Fibroblast of skin of right biceps (primary cell): ENCODE measurements at regions not wholly inside any gene's neighbourhood (a gene's known extent, or its start where the extent isn't known, plus 50 kb on each side); places are given as distances from the start of the nearest gene placed in this dataset.
A peak's percentile ranks its signal among the peaks of the same experiment; 100 is the strongest.

Experiments
- DNase-seq: peaks from one replicate; pipeline ENCODE4 v3.0.0-alpha.2; 2013

GRCh38 chr16:85535352-85536072 is 77.6 kb upstream of the GSE1 start:
- DNase-seq = no peak

GRCh38 chr16:85536073-85536410 is 77.1 kb upstream of the GSE1 start:
- no peak for DNase-seq

GRCh38 chr16:85536411-85537330 is 76.5 kb upstream of the GSE1 start:
- no peak for DNase-seq

- no peak for DNase-seq
These were observed 75.8 kb upstream of the GSE1 start for GRCh38 chr16:85537331-85537788.

DNA sequence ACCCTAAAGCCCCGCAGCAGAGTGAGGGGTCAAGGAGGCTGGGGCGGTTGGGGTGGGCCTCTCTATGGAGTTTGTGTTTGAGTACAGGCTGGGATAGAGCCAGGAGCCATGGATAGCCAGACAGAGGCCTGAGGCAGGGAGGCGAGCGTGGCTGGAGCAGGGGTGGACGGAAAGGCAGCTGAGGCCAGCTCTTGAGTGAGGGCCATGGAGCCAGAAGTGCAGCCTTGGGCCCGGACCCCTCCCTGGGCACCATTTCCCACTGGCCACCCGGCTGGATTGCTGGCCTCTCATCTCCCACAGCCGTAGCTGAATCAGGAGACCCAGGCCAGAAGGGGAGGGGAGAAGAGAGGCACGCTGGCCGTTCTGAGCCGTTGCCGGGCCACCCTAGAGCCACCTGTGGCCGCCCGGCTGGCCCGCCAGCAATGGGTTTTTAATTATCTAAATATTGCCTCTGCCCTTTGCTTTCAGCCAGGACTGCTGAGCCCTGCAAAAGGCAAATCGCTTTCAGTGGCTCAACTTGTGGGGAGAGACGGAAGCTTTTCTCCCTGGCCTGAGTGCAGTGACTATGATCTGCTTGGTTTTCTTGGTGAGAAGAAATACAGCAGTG is 75.2 kb upstream of the GSE1 start:
- DNase-seq = no peak

DNA sequence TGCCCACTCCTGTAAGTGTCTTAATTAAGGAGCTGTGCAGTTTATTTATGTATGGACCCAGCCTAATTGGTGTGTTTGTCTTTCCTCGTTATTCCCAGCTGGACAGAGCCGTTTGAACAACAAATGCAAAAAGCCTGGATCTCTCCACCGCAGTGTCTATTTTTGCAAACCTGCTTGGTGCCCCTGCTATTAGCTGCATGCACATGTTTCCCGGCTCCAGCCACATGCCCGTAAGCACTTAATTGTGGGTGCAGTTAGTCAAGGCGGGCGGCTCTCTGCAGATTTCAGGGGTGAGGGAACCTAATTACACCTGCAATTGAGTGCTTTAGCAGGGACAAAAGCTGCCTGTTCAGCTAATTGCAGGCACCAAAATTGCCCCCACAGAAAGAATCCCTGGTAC is 74.0 kb upstream of the GSE1 start:
- no peak for DNase-seq

DNA sequence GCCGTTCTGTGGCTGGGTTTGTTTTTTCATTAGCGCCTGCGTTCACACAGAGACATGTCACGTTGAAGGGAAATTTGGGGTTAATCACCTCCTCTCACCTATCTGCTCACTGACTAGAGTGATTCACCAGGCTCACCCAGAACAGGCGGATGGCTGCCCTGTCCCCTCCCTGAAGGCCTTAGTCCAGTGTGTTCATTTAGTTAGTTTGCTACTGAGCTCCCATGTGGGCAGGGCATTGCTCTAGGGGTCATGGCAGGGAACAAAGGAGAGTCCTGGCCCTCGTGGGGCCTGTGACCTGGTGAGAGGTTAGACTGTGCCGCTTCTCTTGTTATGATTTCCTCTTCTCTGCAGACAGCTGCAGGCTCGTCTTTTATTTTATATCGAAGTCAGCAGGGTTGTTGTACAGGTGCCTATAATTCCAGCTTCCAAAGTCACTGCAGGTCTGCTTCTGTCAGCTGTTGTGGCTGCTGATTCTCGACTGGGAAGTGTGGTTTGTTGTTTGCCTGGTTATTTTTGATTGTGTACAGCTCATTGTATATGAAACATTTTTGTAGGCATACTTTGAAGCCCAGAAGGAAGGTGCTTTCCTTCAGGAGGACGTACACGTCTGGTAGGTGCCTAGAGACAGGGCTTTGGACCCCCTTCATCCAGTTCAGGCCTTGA is 73.4 kb upstream of the GSE1 start:
- DNase-seq = no peak

DNA sequence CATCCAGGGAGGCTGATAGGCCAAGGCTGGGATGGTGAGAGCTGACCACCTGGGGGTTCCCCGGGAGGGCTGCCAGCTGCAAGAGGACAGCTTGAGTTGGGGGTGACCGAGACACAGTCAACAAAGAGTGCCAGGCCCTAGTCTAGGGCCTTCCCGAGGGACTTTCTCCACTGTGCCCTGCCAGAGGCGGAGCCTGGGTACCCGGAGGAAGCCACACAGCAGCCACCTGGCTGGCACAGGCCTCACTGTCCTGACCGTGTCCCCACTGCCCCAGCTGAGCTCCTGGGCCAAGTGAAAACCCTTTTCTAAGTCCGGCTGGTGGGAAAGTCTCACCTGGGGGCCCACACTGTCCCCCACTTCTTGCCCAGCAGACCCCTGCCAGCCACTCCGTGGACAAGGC is 71.9 kb upstream of the GSE1 start:
- no peak for DNase-seq

GRCh38 chr16:85541619-85541979 is 71.5 kb upstream of the GSE1 start:
- DNase-seq = no peak

DNA sequence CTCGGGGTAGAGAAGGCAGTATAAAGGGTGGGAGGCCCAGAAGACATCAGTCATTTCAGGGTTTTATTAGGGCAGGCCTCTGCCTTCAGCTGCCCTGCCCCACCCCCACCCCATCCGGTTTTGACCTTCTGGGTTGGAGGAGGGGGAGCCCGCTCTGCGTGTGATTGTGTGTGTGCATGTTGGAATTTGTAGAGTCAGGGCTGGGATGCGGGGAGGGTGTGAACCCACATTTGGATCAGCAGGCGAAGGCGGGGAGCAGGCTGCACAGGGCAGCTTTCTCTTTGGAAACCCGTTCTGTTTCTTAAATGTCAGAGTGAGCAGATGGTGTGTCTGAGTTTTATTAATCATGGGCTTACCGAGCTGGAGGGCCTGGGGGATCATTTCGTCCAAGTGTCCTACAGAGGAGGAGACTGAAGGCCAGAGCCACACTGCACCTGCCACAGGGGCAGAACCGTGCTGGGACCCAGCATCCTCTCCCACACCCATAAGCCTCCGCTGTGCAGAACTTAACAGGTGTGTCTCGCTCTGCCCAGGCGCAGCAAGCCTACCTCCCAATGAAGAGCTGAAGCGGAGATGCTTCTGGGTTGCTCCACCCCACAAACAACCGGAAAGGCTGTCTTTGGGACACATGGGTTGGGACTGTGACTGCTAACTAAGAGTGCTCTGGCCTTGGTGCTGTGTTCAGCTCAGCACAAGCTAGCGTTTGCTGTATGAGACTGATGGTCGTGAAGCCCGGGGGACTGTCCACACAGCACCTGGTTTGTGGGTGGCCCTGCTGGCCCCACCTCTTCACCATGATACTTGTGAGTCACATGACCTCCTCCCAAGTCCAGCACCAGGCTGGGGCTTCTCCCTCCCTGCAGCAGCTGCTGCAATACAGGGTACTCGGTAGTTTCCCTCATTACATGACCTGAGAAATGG is 70.9 kb upstream of the GSE1 start:
- DNase-seq = peak; percentile 56

DNA sequence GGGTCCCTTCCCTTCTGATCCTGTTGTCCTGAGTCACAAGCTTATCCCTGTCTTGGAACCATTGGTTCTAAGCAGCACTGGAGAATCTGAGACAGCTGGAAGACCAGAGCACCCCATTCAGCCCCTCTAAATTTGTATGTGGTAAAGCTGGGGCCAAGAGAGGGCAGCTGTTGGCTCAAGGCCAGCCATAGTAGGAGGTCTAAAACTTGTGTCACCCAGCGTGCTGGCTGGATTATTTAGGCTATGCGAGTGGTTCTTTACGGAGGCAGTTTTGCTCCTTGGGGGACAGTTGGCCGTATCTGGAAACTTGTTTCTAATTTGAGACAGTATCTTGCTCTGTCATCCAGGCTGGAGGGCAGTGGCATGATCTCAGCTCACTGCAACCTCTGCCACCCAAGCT is 69.6 kb upstream of the GSE1 start:
- DNase-seq = no peak

GRCh38 chr16:85544016-85544415 is 69.1 kb upstream of the GSE1 start:
- no peak for DNase-seq

DNA sequence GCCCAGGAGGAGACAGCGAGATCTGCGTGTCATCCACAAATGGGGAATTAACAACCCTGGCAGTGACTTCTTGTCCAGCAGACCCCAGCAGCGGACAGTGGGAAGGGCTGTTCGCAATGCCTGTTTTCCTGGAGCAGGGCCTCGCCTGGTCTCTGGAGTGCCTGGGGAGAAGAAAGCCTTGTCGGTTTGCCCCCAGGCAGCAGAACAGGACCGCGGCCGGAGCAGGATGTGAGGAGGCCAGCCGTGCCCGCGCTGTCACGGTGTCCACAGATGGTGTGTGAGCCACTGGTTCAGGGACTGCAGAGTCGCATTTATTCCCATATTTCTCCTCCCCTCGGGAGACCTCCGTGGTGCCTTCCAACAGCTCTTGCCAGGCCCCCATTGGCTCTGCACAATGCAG is 68.5 kb upstream of the GSE1 start:
- no peak for DNase-seq

GRCh38 chr16:85545227-85545818 is 67.8 kb upstream of the GSE1 start:
- DNase-seq = no peak

- DNase-seq = no peak
These were observed 66.3 kb upstream of the GSE1 start for GRCh38 chr16:85546585-85547447.

- no peak for DNase-seq
These were observed 64.7 kb upstream of the GSE1 start for GRCh38 chr16:85548375-85548774.

- no peak for DNase-seq
These were observed 63.2 kb upstream of the GSE1 start for GRCh38 chr16:85549766-85550421.

- DNase-seq = no peak
These were observed 62.7 kb upstream of the GSE1 start for GRCh38 chr16:85550422-85550864.

GRCh38 chr16:85550953-85551924 is 61.9 kb upstream of the GSE1 start:
- DNase-seq = no peak
